ENCODE measurements at regions not wholly inside any gene's neighbourhood (a gene's known extent, or its start where the extent isn't known, plus 50 kb on each side); places are given as distances from the start of the nearest gene placed in this dataset.
"Not testable (repeated sequence)": the region's sequence is repeated elsewhere in the genome, so short reads cannot be mapped to it uniquely, and the experiment has no call there.

GRCh38 chr2:2472044-2472443 is 141.0 kb upstream of the MYT1L start:
- no peak overlapping the region for H3K4me3 ChIP-seq (ENCODE audit: low read depth, low read length)

DNA sequence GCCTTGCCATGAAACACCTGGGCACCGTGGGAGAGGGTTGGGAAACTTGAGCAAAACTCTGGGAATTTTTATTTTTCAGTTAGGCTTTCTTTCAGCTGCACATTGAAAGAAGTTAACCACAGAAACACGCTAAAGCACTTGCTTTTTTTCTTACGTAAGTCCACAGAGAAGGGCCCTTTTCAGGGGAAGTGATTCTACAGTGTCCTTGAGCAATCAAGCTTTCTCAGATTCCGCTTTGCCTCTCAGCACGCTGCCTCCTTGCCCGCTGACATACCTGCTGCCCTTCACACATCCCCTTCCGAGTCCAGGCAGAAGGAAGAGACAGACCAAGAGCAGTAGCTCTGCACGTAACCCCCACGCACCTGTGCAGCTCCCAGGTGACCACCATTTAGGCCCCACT is 135.5 kb upstream of the MYT1L start:
- no peak overlapping the region for H3K4me3 ChIP-seq (ENCODE audit: low read depth, low read length)

DNA sequence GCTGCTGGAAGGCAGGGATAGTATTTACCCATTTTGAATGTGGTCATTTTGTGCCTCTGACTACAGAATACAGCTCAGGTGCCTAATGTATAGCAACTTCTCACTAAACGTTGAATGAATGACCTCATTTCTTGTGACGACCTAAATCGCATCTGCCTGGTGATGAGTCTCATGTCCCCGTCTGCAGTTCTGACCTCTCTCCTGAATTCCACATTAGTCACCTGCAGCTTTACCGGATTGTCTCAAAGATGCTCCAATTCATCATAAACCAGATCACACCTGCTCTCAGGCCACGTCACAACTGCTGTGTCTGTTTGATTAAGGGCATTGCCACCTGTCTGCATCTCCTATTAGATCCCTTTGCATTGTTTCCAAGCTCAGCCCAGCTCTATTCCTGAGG is 133.6 kb upstream of the MYT1L start:
- no peak overlapping the region for H3K4me3 ChIP-seq (ENCODE audit: low read depth, low read length)

DNA sequence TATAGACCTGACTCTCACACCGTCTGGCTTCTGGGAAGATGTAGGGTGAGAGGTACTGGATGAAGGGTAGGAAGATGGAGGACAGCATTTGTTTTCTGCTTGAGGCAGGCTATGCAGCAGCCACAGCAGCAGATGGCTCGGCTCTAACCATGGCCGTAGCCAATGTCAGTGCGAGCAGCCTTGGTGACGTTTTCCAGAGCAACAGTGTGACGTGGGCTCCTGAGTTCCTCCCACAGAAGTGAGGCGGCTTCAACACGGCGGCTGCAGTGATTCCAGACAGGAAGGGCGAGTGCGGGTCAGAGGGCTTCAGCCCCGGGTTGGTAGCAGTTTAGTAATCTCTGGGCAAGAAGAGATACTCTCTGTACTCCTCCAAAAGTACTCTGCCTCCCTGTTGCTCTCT is 133.0 kb upstream of the MYT1L start:
- H3K4me3 ChIP-seq (ENCODE audit: low read depth, low read length), result no peak overlapping the region

DNA sequence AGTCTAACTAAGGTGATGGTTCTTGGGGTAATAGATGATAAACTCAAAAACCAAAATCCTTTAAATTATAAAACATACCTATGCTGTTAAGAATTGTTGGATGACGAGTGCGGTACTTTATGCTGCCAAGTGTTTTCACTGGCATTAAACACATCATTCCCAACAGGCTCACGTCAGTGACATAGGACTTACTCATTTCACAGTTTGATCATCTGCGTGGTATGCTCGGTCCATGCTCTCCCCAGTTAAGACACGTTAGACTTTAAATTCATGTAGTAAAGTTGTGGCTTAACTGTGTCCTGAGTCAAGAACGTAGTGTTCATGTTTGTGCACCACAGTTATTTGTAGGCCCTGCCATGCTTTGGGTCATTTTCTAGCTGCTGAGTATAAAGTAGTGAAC is 125.6 kb upstream of the MYT1L start:
- no peak overlapping the region for H3K4me3 ChIP-seq (ENCODE audit: low read depth, low read length)

DNA sequence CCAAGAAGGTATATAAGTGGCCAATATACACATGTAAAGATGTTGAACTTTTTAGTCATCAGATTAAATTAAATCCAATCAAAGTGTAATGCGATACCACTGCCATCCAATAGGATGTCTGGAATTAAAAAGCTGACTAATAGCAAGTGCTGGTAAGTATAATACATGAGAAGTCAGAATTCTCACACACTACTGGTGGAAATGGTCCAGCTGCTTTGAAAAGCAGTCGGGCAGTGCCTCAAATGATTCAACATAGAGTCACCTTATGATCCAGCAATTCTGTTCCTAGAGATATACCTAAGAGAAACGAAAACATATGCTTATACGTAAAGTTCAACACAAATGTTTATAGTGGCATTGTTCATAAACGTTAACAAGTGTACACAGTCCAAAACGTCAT is 124.1 kb upstream of the MYT1L start:
- H3K4me3 ChIP-seq (ENCODE audit: low read depth, low read length), result no peak overlapping the region

- H3K4me3 ChIP-seq (ENCODE audit: low read depth, low read length), result no peak overlapping the region
These were observed 121.9 kb upstream of the MYT1L start for GRCh38 chr2:2452961-2453360.

GRCh38 chr2:2451275-2451674 is 120.2 kb upstream of the MYT1L start:
- not testable (repeated sequence) for H3K4me3 ChIP-seq (ENCODE audit: low read depth, low read length)

- H3K4me3 ChIP-seq (ENCODE audit: low read depth, low read length), result no peak overlapping the region
These were observed 117.1 kb upstream of the MYT1L start for GRCh38 chr2:2448178-2448577.

GRCh38 chr2:2422621-2423020 is 91.5 kb upstream of the MYT1L start:
- H3K4me3 ChIP-seq (ENCODE audit: low read depth, low read length), result no peak overlapping the region

DNA sequence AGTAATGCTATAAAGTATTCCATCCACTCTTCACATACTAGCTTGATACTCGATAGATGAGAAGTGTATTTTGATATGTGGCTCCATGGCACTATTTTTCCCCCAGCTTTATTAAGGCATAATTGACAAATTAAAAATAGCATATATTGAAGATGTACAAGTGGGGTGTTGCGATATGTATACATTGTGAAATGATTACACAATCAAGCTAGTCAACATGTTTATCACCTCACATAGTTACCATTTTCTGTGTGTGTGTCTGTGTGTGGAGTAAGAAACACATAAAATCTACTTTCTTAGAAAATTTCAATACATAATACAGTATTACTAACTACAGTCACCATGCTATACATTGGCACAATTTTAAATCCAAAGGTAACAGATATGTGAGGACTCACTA is 82.5 kb upstream of the MYT1L start:
- no peak overlapping the region for H3K4me3 ChIP-seq (ENCODE audit: low read depth, low read length)

DNA sequence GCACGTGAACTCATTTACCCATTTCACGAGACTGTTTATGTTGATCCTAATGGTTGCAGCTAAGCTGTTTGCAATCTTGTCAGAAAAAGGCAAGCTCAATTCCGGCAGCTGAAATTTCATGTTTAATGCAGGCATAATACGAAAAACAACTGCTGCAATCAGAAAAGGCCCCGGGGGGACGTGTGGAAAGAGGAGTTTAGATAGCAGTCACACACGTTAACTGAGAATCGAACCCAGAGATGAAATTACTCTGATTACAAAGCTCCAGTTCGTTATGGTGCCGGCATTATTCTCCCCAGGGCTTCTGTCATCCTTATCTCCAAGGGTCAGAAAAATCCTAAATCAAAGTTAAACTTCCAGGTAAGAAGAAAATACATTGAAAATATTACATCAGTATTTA is 79.9 kb upstream of the MYT1L start:
- H3K4me3 ChIP-seq (ENCODE audit: low read depth, low read length), result no peak overlapping the region

- H3K4me3 ChIP-seq (ENCODE audit: low read depth, low read length), result no peak overlapping the region
These were observed 78.4 kb upstream of the MYT1L start for GRCh38 chr2:2409481-2409880.

DNA sequence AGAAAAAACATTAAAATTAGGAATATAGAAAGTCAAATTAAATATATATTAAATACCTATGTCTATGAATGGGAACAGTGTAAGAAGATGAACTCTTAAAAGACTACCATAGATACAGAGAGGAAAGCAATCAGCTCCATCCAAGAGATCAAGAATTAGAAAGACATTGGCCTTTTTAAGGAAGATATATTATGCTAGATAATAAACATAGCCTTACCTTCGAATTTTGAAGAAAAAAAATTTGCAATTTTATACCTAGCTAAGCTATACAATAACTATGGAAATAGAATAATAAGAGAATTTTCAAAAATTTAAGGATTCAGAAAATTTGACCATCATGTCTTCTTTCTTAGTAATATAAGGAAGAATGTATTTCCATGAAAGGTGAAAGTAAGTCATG is 74.7 kb upstream of the MYT1L start:
- no peak overlapping the region for H3K4me3 ChIP-seq (ENCODE audit: low read depth, low read length)

GRCh38 chr2:2400286-2401038 is 69.4 kb upstream of the MYT1L start:
- H3K4me3 ChIP-seq (ENCODE audit: low read depth, low read length), result no peak overlapping the region

DNA sequence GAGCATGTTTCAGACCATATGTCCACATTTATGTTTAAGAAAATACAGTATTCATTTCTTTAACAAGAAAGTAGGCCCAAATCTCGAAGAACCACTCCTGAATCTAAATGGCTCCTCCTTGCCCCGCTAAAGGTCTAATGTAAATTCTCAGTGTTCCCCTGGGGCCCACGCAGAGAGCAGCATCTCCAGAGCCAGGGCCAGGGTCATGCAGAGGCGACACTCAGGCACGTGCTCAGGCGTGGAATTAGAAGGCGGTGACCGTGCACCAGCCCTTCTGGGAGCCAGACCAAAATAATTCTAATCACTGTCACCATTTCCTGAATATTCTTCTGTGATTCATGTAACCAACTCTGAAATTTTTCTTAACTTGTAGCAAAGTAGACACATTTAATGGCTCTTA is 68.3 kb upstream of the MYT1L start:
- no peak overlapping the region for H3K4me3 ChIP-seq (ENCODE audit: low read depth, low read length)

DNA sequence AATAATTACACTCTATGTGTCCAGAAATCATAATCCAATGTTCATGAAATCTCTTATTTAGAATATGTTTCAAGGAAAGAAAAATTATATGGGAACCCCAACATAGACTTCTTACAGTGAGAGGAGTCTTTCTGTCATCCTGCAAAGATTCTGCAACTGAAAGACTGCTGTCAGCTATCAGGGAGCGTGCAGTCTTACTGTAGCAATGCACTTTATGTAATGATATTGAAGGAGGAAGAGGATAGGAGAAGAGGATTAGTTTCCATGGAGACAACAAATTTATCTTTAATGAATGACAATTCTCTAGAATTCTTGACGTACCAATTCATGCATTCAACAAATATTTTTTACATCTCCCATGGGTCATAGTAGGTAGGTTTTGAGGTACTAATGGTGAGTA is 61.3 kb upstream of the MYT1L start:
- no peak overlapping the region for H3K4me3 ChIP-seq (ENCODE audit: low read depth, low read length)

DNA sequence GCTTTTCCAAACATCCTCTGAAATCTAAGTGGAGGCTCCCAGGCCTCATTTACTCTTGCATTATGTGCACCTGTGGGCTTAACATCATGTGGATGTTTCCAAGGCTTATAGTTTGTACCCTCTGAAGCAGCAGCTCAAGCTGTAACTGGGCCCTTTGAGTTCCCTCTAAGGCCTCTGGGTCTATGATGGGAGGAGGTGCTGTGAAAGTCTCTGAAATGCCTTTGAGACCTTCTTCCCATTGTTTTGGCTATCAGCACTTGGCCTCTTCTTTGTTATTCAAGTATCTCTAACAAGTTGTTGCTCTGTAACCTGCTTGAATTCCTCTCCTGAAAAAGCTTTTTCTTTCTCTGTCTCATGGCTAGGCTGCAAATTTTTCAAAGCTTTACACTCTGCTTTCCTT is 58.1 kb upstream of the MYT1L start:
- no peak overlapping the region for H3K4me3 ChIP-seq (ENCODE audit: low read depth, low read length)

All from iPS-11a (cell line).